H54 (cell line): ENCODE measurements at regions not wholly inside any gene's neighbourhood (a gene's known extent, or its start where the extent isn't known, plus 50 kb on each side); places are given as distances from the start of the nearest gene placed in this dataset.

ENCODE experiments used
- DNase-seq: peaks from one replicate; pipeline ENCODE4 v3.0.0; 2011; ENCODE audit warnings: low spot score, mixed read lengths; ENCODE audit not compliant: insufficient read length
- FAIRE-seq: peaks from 3 replicates; lab custom pipeline; 2011; peaks lifted over from hg19 to GRCh38; lab: Jason Lieb, UNC
- POLR2A ChIP-seq: IDR thresholded peaks from 2 replicates; pipeline ENCODE4 v1.6.1; 2011; ENCODE audit warnings: low read depth, mild to moderate bottlenecking, low read length

DNA sequence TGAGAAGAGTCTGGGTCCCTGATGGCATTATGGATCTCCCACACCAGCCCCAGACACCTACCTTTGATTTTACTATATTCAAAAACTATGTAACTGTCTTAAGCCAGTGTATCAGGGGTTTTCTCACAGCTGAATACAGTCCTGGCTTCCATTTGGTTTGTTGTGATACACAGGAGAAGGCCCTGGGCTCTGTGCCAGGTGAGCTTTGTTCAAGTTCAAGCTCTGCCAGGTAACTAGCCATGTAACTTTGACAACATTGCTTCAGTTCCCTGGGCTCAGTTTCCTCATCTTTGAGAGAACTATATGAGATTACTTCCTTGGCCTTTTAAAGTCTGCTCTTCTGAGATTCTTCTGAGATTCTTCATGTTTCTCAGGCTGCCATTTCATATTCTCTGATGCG is 327.5 kb upstream of the TENM4 start:
- no peak for FAIRE-seq
- DNase-seq: no peak
- TF ChIP-seq POLR2A: no peak

DNA sequence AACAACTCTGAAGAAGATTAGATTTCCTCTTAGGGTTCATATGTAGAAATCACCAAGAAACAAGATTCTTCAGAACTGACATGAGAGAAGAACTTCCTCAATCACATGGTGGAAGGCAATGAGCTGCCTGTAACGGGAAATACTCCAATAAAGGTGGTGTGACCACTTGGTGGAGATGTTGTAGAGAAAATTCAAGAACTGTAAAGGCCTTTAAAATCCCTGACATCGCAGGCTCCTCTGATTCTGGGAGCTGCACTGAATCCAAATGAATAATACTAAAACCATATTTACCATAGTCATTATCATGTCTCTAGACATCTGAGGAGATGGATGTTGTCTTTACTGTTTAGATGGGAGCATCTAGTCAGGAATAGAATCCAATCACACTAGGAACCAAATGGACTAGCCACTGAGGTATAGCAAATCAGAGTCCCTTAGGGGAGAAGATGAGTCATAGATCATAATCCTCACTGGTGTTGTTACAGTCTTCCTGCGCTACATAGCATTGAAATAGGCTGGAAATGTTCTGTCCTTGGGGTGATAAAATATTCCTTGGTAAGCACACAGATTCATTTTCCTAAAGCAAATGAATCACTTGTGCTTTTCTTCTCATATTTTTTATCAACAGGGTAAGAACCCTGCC is 321.6 kb upstream of the TENM4 start:
- no peak for TF ChIP-seq POLR2A
- FAIRE-seq (no peak), DNase-seq (no peak)

DNA sequence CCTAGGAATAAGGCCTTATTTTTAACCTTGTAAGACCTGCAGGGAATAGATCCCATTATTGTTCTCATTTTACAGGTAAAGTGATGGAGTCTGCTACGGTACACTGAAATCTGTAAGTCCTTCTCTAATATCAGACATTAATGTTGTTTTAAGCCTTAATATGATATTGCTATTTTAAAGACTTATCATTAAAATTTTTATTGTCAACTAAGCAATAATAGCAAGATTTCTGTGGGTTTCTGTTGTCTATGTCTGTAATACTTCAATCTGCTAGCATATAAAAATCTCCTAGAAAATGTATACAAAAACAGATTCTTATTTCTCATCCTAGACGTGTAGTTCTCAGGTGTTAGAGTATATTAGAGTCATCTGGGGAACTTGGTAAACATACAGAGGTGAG is 317.5 kb upstream of the TENM4 start:
- no peak for TF ChIP-seq POLR2A
- DNase-seq (no peak), FAIRE-seq (no peak)

DNA sequence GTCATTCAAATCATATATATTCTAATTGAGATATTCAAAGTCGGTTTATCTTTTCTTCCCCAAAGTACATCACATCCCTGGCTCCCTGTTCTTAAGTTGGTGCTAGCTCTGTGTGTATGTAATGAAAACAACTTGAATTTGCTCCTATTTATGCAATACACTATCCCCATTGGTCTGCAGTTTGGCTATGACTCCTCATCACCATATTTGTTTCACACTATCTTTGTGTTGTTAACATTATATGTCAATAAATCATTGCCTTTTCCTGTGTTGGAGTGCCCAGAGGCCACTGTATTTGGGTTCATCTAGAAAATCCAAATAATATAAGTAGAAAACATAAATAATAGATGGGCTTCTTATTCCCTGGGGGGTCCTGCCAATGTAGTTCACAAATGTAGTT is 306.6 kb upstream of the TENM4 start:
- no peak for TF ChIP-seq POLR2A
- DNase-seq (no peak), FAIRE-seq (no peak)

DNA sequence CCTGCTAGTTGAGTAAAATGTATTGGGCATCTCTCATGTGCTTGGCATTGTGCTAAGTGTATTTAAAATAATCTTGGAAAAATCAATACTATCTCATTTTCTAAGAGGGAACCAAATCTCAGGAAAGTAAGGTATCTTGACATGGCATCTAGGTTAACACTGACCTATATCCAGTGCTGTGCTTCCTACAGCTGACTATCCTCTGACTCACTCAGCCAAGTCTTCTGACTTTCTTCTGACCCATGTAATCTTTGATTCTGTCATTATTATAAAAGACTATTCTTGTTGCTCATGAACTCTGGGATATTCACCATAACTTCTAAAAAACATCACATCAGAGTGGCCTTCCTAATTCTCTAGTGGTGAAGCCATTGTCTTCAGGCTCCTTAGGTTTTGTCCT is 304.1 kb upstream of the TENM4 start:
- no peak for TF ChIP-seq POLR2A
- no peak for FAIRE-seq
- no peak for DNase-seq

DNA sequence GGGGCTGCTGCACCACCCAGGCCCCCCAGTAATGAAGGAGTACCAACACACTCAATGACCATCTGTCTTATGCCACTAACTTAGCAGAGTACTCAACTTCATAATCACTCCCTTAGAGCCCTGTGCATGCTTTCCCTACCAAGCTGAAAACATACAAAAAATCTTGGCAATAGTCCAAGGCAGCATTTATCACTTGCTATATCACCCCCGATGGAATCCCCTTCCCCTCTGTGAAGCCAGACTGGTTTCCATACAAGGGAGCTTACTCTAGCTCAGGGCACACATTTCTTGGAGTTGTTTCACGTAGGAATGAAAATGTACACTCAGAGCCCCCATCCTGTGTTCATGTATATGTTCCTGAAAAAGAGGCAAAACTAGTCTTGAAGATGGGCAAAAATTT is 301.3 kb upstream of the TENM4 start:
- TF ChIP-seq POLR2A: no peak
- no peak for FAIRE-seq
- DNase-seq: no peak

DNA sequence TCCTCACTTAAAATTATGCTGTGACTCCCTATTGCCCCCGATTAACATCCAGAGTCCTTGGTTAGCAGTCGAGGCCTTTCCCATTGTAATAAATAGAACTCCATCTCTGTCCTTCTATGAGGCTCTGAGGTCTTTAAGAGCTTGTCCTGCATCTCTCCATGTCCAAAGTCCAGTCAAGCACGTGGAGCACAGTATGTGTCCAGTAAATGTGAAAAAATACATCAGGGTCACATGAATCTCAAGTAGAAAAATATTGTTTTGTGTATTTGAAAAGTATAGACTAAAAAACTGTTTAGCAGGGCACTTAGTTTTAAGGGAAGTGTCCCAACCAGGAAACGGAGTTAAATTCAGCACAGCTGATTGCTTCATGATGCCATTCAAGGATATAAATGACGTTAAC is 298.8 kb upstream of the TENM4 start:
- TF ChIP-seq POLR2A: no peak
- FAIRE-seq (no peak), DNase-seq (no peak)

DNA sequence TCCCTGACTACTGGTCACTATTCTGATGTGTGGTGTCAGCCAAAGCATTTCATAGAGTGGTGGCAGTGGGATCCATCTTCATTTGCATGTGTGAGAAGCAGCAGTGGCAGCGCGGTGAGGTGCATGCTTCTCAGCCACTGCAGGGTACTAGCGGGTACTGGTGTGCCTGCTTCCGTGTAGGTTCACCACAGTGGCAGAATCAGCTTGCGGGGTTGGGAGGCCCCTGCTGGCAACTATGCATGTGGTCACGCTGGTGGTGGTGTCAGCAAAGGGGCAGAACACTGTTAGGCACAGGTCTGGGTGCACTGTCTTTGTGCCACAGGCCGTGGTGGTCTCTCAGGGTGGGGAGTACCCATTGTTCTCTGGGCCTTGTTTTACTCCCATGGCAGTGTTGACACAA is 286.4 kb upstream of the TENM4 start:
- FAIRE-seq (no peak), DNase-seq (no peak)
- no peak for TF ChIP-seq POLR2A

DNA sequence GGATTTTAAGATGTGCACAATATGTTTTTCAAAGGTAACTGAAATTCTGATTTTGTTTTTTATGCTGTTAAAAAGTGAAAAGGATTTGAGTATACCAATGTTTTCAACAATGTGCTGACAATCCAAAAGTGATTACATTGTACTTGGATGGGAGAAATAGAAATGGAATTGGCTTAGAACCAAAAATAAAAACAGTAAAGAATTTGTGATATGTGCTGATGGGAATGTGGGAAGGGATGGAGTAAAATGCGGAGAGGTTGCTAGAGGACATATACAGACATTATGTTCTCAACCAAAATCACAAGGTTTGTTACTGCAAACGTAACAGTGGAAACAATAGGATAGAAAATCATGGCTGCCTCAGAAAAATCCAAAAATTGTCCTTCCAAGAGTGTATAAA is 279.3 kb upstream of the TENM4 start:
- DNase-seq (no peak), FAIRE-seq (no peak)
- no peak for TF ChIP-seq POLR2A

DNA sequence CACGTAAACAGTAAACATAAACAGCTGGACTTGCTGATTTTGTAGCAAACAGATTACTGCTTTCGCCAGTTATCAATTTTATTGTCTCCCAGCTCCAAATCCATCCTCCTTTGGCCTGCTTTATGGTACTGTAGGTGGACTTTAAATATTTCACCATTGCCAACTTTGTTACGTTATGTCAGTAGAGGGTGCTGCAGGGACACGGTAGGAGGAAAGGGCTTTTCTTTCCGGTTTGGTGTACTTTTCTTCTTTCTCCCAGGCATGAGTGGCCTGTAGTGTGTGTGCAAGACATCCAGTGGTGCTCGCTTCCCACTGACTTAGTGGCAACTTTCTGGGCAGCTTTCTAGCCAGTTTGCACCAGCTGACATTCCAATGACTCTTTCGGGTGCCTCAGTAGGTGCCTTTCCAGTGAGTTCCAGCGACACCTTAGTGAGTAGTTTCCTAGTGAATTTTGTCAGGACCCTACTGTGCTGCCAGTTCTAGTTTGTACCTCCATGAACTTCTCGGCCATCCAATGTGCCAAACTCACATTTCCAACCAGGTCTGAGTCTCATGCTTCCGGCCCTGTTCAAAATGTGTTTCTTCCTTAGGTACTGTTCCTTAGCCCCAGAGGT is 267.6 kb upstream of the TENM4 start:
- FAIRE-seq: peak; percentile 95
- peak; percentile 30 for DNase-seq
- TF ChIP-seq POLR2A: no peak

DNA sequence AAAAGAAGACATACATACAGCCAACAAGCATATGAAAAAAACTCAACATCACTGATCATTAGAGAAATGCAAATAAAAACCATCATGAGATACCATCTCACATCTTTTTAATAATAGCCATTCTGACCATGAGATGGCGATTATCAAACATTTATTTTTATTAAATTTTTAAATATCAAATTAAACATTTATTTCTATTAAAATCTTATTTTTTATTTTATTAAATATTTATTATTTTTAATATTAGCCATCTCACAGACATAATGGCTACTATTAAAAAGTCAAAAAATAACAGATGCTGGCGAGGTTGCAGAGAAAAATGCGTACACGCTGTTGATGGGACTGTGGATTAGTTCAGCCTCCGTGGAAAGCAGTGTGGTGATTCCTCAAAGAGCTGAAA is 264.8 kb upstream of the TENM4 start:
- FAIRE-seq: no peak
- no peak for TF ChIP-seq POLR2A
- DNase-seq: no peak

DNA sequence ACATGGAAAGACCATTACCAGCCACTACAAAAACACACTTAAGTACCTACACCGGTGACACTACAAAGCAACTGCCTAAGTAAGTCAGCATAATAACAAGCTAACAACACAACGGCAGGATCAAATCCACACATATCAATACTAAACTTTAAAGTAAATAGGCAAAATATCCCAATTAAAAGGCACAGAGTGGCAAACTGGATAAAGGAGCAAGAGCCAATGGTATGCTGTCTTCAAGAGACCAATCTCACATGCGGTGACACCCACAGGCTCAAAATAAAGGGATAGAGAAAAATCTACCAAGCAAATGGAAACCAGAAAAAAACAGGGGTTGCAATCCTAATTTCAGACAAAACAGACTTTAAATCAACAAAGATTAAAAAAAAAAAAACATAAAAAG is 261.5 kb upstream of the TENM4 start:
- no peak for FAIRE-seq

DNA sequence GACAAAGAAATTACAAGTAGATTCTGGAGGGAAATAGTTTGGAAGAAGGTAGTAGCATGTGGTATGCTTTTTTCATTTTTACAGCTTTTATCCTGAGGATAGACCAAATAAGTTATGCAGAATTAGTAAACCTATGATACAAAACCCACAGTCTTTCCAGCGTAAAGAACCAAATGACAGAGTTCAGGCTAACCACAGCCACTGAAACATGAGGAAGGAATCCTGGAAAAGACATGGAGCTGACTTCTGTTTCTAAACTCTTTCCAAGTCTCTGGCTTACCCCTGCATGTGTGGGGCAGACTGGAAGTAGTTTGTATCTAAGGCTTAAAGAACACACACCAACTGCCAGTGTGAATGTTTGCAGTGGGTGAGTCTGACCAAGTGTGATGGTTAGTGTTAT is 258.4 kb upstream of the TENM4 start:
- FAIRE-seq (no peak), DNase-seq (no peak)
- no peak for TF ChIP-seq POLR2A

More for the DNA sequence above, 261.5 kb upstream of the TENM4 start:
- DNase-seq: no peak
- no peak for TF ChIP-seq POLR2A

DNA sequence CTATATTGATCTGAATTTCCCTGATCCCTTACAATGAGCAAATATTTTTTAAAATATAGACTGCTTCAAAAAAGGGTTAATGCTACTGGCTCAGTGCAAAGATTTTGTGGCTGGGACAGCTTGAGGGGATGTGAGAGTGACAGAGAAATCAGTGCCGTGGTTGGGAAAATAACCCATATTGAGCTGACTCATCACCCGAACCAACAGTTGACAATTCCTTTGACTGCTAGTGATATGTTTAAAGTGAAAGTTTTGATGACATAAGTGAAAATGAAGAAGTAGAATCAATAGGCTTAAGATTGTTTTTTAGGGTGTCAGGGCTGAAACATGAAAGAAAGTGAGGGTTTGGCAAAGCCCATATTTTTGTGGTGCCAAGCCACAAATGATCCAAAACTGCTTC is 257.1 kb upstream of the TENM4 start:
- DNase-seq: no peak
- TF ChIP-seq POLR2A: no peak
- no peak for FAIRE-seq

DNA sequence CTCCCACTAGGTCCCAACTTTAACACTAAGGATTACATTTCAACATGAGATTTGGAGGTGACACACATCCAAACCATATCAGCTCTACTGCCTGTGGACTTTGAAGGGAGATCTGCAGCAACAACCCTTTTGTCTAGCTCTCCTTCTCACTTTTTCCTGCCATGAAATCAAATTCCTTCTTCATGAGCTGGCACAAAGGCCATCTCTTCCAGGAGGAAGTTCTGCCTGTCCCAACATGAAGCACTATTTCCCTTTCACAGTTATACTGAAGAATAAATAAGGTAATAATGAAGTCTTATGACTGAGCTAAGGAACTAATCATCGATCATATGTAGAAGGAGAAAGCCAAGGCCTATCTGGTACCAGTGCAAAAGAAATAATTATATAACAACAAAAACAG is 253.5 kb upstream of the TENM4 start:
- no peak for FAIRE-seq
- no peak for TF ChIP-seq POLR2A
- no peak for DNase-seq
